ENCODE measurements at regions not wholly inside any gene's neighbourhood (a gene's known extent, or its start where the extent isn't known, plus 50 kb on each side); places are given as distances from the start of the nearest gene placed in this dataset.

- ATAC-seq (no peak), DNase-seq (no peak)
- Histone ChIP-seq H3K27me3 (no peaks in the 10 kb centered on the region), H3K9me3 (no peaks in the 10 kb centered on the region), H3K4me3 (no peak overlapping the region), H3K27ac (no peak overlapping the region), H3K4me1 (no peaks in the 10 kb centered on the region), H3K36me3 (no peaks in the 10 kb centered on the region)
- TF ChIP-seq CTCF (IDR thresholded peaks at IDR 0.05), result no peak
- intact Hi-C loops (cut with DNase I), result no loop called here
These were observed 263.6 kb upstream of the CTSO start for GRCh38 chr4:156217236-156217635.

- TF ChIP-seq CTCF (IDR thresholded peaks at IDR 0.05), result no peak
- Histone ChIP-seq H3K4me1 (no peaks in the 10 kb centered on the region), H3K4me3 (no peak overlapping the region), H3K27me3 (no peaks in the 10 kb centered on the region), H3K9me3 (no peaks in the 10 kb centered on the region), H3K27ac (no peak overlapping the region), H3K36me3 (no peaks in the 10 kb centered on the region)
- intact Hi-C loops (cut with DNase I), result no loop called here
- DNase-seq, result no peak
- no peak for ATAC-seq
These were observed 247.4 kb upstream of the CTSO start for GRCh38 chr4:156201050-156201449.

- Histone ChIP-seq H3K27ac (no peak overlapping the region), H3K9me3 (no peaks in the 10 kb centered on the region), H3K4me1 (no peaks in the 10 kb centered on the region), H3K36me3 (no peaks in the 10 kb centered on the region), H3K4me3 (no peak overlapping the region), H3K27me3 (no peaks in the 10 kb centered on the region)
- intact Hi-C loops (cut with DNase I), result no loop called here
- DNase-seq (no peak), ATAC-seq (no peak)
- no peak for TF ChIP-seq CTCF (IDR thresholded peaks at IDR 0.05)
These were observed 244.8 kb upstream of the CTSO start for GRCh38 chr4:156198511-156198910.

- ATAC-seq (no peak), DNase-seq (no peak)
- no peaks in the 10 kb centered on the region for H3K9me3 ChIP-seq
- H3K4me1 ChIP-seq, result no peaks in the 10 kb centered on the region
- H3K36me3 ChIP-seq, result no peaks in the 10 kb centered on the region
- H3K4me3 ChIP-seq, result no peak overlapping the region
- intact Hi-C loops (cut with DNase I), result no loop called here
- no peak overlapping the region for H3K27ac ChIP-seq
- TF ChIP-seq CTCF (IDR thresholded peaks at IDR 0.05), result no peak
- no peaks in the 10 kb centered on the region for H3K27me3 ChIP-seq
These were observed 243.6 kb upstream of the CTSO start for GRCh38 chr4:156197216-156197615.

GRCh38 chr4:156196722-156197121 lies 243.1 kb upstream of the CTSO start:
- Histone ChIP-seq H3K36me3 (no peaks in the 10 kb centered on the region), H3K27ac (no peak overlapping the region), H3K4me1 (no peaks in the 10 kb centered on the region), H3K9me3 (no peaks in the 10 kb centered on the region), H3K27me3 (no peaks in the 10 kb centered on the region), H3K4me3 (no peak overlapping the region)
- no peak for TF ChIP-seq CTCF (IDR thresholded peaks at IDR 0.05)
- intact Hi-C loops (cut with DNase I), result no loop called here
- DNase-seq (no peak), ATAC-seq (no peak)

DNA sequence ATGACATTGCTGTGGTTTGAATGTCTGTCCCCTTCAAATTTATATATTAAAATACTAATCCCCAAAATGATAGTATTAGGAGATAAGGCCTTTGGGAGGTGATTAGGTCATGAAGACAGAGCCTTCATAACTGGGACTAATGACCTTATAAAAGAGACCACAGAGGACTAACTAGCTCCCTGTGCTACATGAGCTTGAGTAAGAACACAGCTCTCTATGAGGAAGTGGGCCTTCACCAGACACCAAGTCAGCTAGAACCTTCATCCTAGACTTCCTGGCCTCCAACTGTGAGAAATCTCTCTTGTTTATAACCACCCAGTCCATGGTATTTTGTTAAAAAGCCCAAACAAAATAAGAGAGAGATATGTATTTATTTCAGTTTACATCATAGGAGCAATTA lies 242.2 kb upstream of the CTSO start:
- no peak for TF ChIP-seq CTCF (IDR thresholded peaks at IDR 0.05)
- no peaks in the 10 kb centered on the region for H3K4me1 ChIP-seq
- H3K9me3 ChIP-seq, result no peaks in the 10 kb centered on the region
- H3K27ac ChIP-seq, result no peak overlapping the region
- no peaks in the 10 kb centered on the region for H3K36me3 ChIP-seq
- no peak for ATAC-seq
- H3K27me3 ChIP-seq, result no peaks in the 10 kb centered on the region
- intact Hi-C loops (cut with DNase I), result no loop called here
- DNase-seq, result no peak
- no peak overlapping the region for H3K4me3 ChIP-seq
